Endodermal cell (in vitro differentiated cells): ENCODE measurements at regions not wholly inside any gene's neighbourhood (a gene's known extent, or its start where the extent isn't known, plus 50 kb on each side); places are given as distances from the start of the nearest gene placed in this dataset.

Experiments
- DNase-seq: peaks from one replicate; pipeline ENCODE4 v3.0.0-alpha.2; 2017
- H3K27ac ChIP-seq: 2 replicates; pipeline ENCODE4 v1.5.1; 2013; ENCODE audit warnings: mild to moderate bottlenecking, low read depth, low read length, moderate library complexity
- H3K27me3 ChIP-seq: 2 replicates; pipeline ENCODE4 v1.6.1; 2013; ENCODE audit warnings: mild to moderate bottlenecking, low read length, moderate library complexity; ENCODE audit not compliant: insufficient read depth, control insufficient read depth, poor library complexity, severe bottlenecking
- H3K36me3 ChIP-seq: 2 replicates; pipeline ENCODE4 v1.7.0; 2013; ENCODE audit warnings: mild to moderate bottlenecking, low read length, moderate library complexity; ENCODE audit not compliant: control insufficient read depth, insufficient read depth
- H3K4me1 ChIP-seq: one replicate; pipeline ENCODE4 v1.7.0; 2013; ENCODE audit warnings: low read length; ENCODE audit not compliant: control insufficient read depth, insufficient read depth
- H3K4me3 ChIP-seq: 2 replicates; pipeline ENCODE4 v1.5.1; 2013; ENCODE audit warnings: mild to moderate bottlenecking, low read length, moderate library complexity
- H3K9ac ChIP-seq: 2 replicates; pipeline ENCODE4 v1.6.1; 2013; ENCODE audit warnings: mild to moderate bottlenecking, low read length, moderate library complexity; ENCODE audit not compliant: poor library complexity, severe bottlenecking; ENCODE audit errors: extremely low read depth
- H3K9me3 ChIP-seq: 2 replicates; pipeline ENCODE4 v1.6.1; 2013; ENCODE audit warnings: mild to moderate bottlenecking, low read length, moderate library complexity; ENCODE audit not compliant: control insufficient read depth
- H3K27ac Mint-ChIP-seq: 2 replicates; pipeline ENCODE4 v1.8.0; 2020; ENCODE audit warnings: mixed read lengths
- H3K27me3 Mint-ChIP-seq: 2 replicates; pipeline ENCODE4 v1.8.0; 2021; ENCODE audit warnings: mild to moderate bottlenecking, mixed read lengths; ENCODE audit not compliant: insufficient read depth
- H3K36me3 Mint-ChIP-seq: 2 replicates; pipeline ENCODE4 v1.8.0; 2020; ENCODE audit warnings: low read depth, mixed read lengths
- H3K4me1 Mint-ChIP-seq: 2 replicates; pipeline ENCODE4 v1.8.0; 2020; ENCODE audit warnings: mixed read lengths
- H3K4me3 Mint-ChIP-seq: 2 replicates; pipeline ENCODE4 v1.8.0; 2020; ENCODE audit warnings: mild to moderate bottlenecking, moderate library complexity, mixed read lengths
- H3K9me3 Mint-ChIP-seq: 2 replicates; pipeline ENCODE4 v1.8.0; 2020; ENCODE audit warnings: mild to moderate bottlenecking, mixed read lengths
- WGBS, 2 experiments: methylation state at CpG; one replicate each; pipeline versions ENCODE4 v1.1.5 to v1.1.7; 2013; ENCODE audit warnings: missing lambda C conversion rate in 2 of 2, mixed read lengths in 1 of 2; ENCODE audit not compliant: insufficient coverage in 1 of 2, insufficient read length in 1 of 2; 5-methylcytosine and 5-hydroxymethylcytosine counted together
- TF ChIP-seq, protein P1 (sequence below): fragments of 200-600 bp; sonication (generic); conservative IDR thresholded peaks from 2 replicates; pipeline ENCODE4 v1.5.0; 2021; ENCODE audit warnings: antibody characterized with exemption, mild to moderate bottlenecking

DNA sequence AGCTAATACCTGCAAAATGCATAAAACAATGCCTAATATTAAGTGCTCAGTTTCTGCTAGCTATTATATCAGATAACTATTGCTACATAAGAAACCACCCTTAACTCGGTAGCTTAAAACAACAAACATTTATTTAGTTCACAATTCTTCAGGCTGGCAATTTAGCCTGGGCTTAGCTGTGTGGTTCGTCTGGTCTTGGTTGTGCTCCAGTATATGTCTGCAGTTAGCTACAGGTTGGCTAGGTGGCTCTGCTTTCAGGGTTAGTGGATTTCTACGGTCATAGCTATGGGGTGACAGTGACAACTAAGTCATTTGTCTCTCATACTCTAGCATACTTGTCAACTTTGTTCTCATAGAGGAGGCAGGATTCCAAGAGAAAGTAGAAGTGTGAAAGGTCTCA, 61.8 kb upstream of the NRP1 start:
- H3K27me3 ChIP-seq = no peaks in the 10 kb centered on the region
- TF ChIP-seq, protein P1, sequence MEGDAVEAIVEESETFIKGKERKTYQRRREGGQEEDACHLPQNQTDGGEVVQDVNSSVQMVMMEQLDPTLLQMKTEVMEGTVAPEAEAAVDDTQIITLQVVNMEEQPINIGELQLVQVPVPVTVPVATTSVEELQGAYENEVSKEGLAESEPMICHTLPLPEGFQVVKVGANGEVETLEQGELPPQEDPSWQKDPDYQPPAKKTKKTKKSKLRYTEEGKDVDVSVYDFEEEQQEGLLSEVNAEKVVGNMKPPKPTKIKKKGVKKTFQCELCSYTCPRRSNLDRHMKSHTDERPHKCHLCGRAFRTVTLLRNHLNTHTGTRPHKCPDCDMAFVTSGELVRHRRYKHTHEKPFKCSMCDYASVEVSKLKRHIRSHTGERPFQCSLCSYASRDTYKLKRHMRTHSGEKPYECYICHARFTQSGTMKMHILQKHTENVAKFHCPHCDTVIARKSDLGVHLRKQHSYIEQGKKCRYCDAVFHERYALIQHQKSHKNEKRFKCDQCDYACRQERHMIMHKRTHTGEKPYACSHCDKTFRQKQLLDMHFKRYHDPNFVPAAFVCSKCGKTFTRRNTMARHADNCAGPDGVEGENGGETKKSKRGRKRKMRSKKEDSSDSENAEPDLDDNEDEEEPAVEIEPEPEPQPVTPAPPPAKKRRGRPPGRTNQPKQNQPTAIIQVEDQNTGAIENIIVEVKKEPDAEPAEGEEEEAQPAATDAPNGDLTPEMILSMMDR = no peak
- no peaks in the 10 kb centered on the region for H3K36me3 ChIP-seq
- peaks cover 3% of the 10 kb centered on the region for H3K4me1 Mint-ChIP-seq
- no peaks in the 10 kb centered on the region for H3K36me3 Mint-ChIP-seq
- H3K9ac ChIP-seq = no peak overlapping the region
- H3K27ac ChIP-seq = no peak overlapping the region
- no peak for DNase-seq
- no peaks in the 10 kb centered on the region for H3K9me3 ChIP-seq
- H3K9me3 Mint-ChIP-seq = peaks cover 2% of the 10 kb centered on the region
- H3K27me3 Mint-ChIP-seq = no peaks in the 10 kb centered on the region
- no peak overlapping the region for H3K4me3 ChIP-seq
- H3K4me1 ChIP-seq = no peaks in the 10 kb centered on the region
- no peak overlapping the region for H3K27ac Mint-ChIP-seq
- WGBS, 2 experiments = 79 to 100% methylated on average over 2 to 3 of the region's 3 CpGs
- H3K4me3 Mint-ChIP-seq = no peak overlapping the region

DNA sequence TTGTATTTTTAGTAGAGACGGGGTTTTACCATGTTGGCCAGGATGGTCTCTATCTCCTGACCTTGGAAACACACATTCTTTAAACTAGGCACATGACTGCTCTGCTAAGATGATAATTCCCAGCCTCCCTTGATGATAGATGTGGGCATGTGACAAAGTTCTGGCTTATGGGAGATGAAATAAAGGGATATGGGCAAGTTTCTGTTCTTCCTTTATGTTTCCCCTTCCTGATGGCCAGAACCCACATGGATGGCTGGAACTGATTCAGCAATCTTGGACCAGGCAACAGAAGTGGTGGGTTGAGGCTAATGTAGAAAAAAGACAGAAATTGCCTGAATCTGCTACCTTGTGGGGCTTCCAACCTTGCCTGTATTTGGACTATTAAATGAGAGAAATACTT, 60.7 kb upstream of the NRP1 start:
- H3K9me3 Mint-ChIP-seq = peaks cover 2% of the 10 kb centered on the region
- no peaks in the 10 kb centered on the region for H3K27me3 Mint-ChIP-seq
- no peaks in the 10 kb centered on the region for H3K4me1 Mint-ChIP-seq
- no peak for DNase-seq
- no peaks in the 10 kb centered on the region for H3K4me1 ChIP-seq
- no peak overlapping the region for H3K27ac Mint-ChIP-seq
- H3K9me3 ChIP-seq = no peaks in the 10 kb centered on the region
- no peak overlapping the region for H3K4me3 ChIP-seq
- H3K4me3 Mint-ChIP-seq = no peak overlapping the region
- TF ChIP-seq, protein P1 = no peak
- H3K36me3 ChIP-seq = no peaks in the 10 kb centered on the region
- H3K9ac ChIP-seq = no peak overlapping the region
- 100% methylated on average over 1 of the region's 1 CpG; no CpG with 5 or more reads in 1 of the 2 experiments for WGBS, 2 experiments
- no peaks in the 10 kb centered on the region for H3K36me3 Mint-ChIP-seq
- H3K27me3 ChIP-seq = no peaks in the 10 kb centered on the region
- no peak overlapping the region for H3K27ac ChIP-seq

DNA sequence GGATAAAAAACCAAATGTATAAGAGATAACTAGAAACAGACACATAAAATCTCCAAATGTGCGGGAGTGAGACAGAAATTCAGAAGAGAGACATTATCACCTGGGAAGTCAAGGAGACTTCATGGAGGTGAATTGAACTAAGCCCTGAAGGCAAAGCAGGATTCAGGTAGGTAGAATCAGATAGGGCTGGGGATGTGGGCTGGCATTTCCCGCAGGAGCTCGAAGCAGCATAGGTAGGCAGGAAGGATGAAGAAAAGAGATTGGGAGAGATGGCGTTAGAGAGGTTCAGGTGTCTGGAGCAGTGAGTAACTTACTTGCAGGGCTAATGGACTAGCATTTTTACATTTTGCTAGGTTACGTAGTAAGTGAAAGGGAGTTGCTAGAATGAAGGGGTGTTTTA, 58.2 kb upstream of the NRP1 start:
- Histone ChIP-seq H3K9ac (no peak overlapping the region), H3K27me3 (no peaks in the 10 kb centered on the region), H3K36me3 (no peaks in the 10 kb centered on the region), H3K27ac (no peak overlapping the region), H3K9me3 (no peaks in the 10 kb centered on the region), H3K4me3 (no peak overlapping the region), H3K4me1 (no peaks in the 10 kb centered on the region)
- Mint-ChIP-seq H3K36me3 (no peaks in the 10 kb centered on the region), H3K9me3 (peaks cover 2% of the 10 kb centered on the region), H3K27me3 (no peaks in the 10 kb centered on the region), H3K4me3 (no peak overlapping the region), H3K4me1 (no peaks in the 10 kb centered on the region), H3K27ac (no peak overlapping the region)
- TF ChIP-seq, protein P1 = no peak
- 93 to 96% methylated on average over 5 of the region's 5 CpGs for WGBS, 2 experiments
- no peak for DNase-seq
